HepG2 (cell line): ENCODE measurements at regions not wholly inside any gene's neighbourhood (a gene's known extent, or its start where the extent isn't known, plus 50 kb on each side); places are given as distances from the start of the nearest gene placed in this dataset.

ENCODE experiments used
- ATF4 ChIP-seq, 2 experiments: fragments of 450-650 bp in 1 of 2; sonication (generic) in 1 of 2; formaldehyde crosslinking; IDR thresholded peaks; 2 replicates each; pipeline versions ENCODE4 v1.5.0 to v1.8.0; 2020 to 2022; ENCODE audit warnings: mild to moderate bottlenecking in 1 of 2, missing genetic modification reagents in 1 of 2
- CHD4 ChIP-seq: fragments of 200-600 bp; sonication (generic); IDR thresholded peaks from 2 replicates; pipeline ENCODE4 v1.7.0; 2017; ENCODE audit warnings: mild to moderate bottlenecking, low read length, borderline replicate concordance
- E2F5 ChIP-seq: sonication (generic); formaldehyde crosslinking; conservative IDR thresholded peaks from 2 replicates; pipeline ENCODE4 v1.4.0; 2020; ENCODE audit warnings: missing genetic modification reagents
- ELF3 ChIP-seq: IDR thresholded peaks from 2 replicates; pipeline ENCODE4 v1.6.1; 2016; ENCODE audit warnings: missing genetic modification reagents, missing compliant biosample characterization
- JUN ChIP-seq: sonication (generic); formaldehyde crosslinking; IDR thresholded peaks from 2 replicates; pipeline ENCODE4 v1.4.0; 2020; ENCODE audit warnings: mild to moderate bottlenecking, missing genetic modification reagents
- MIER3 ChIP-seq: IDR thresholded peaks from 2 replicates; pipeline ENCODE4 v1.6.1; 2016; ENCODE audit warnings: missing compliant biosample characterization, borderline replicate concordance
- NR2F6 ChIP-seq, 2 experiments: IDR thresholded peaks; 2 replicates each; pipeline ENCODE4 v1.6.1; 2016; ENCODE audit warnings: antibody characterized with exemption in 1 of 2, mild to moderate bottlenecking in 1 of 2
- SP4 ChIP-seq: sonication (generic); formaldehyde crosslinking; IDR thresholded peaks from 2 replicates; pipeline ENCODE4 v1.8.1; 2023; ENCODE audit warnings: mild to moderate bottlenecking, missing genetic modification reagents
- TCF12 ChIP-seq, 2 experiments: fragments of 450-650 bp in 1 of 2; sonication (generic) in 1 of 2; formaldehyde crosslinking in 1 of 2; IDR thresholded peaks; 2 replicates each; pipeline versions ENCODE4 v1.6.1 to v1.8.0; 2017 to 2022; ENCODE audit warnings: antibody characterized with exemption in 1 of 2, mild to moderate bottlenecking in 1 of 2, missing genetic modification reagents in 1 of 2, moderate library complexity in 1 of 2
- ZFX ChIP-seq: sonication (generic); formaldehyde crosslinking; IDR thresholded peaks from 2 replicates; pipeline ENCODE4 v1.4.0; 2020; ENCODE audit warnings: mild to moderate bottlenecking, low read depth, missing genetic modification reagents, moderate library complexity
- TF ChIP-seq, protein P1 (sequence below): IDR thresholded peaks from 2 replicates; pipeline ENCODE4 v1.6.1; 2012; ENCODE audit warnings: low read length, improper control_type of control experiment
- TF ChIP-seq, protein P2 (sequence below): IDR thresholded peaks from 2 replicates; pipeline ENCODE4 v1.6.1; 2016
- TF ChIP-seq, protein P3 (sequence below): sonication (generic); formaldehyde crosslinking; IDR thresholded peaks from 2 replicates; pipeline ENCODE4 v1.4.0; 2020; ENCODE audit warnings: missing genetic modification reagents, mild to moderate bottlenecking, borderline replicate concordance

DNA sequence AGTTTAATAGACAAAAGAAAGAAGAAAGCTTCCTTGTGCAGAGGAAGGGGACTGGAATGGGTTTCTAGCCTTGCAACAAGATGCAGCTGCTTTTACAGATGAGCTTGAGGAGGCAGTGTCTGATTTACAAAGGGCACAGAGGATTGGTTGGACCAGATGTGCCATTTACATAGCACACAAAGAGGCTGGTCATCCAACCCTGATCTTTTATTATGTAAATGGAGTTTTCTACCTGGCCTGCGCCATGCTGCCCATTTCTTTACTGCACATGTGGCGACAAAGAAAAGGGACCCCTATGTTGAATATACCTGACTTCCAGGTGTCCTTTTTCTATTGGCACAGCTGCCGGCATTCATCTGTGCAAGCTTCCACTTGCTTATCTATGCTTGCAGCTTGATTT lies 409.4 kb upstream of the FRG2C start:
- TF ChIP-seq, protein P1, sequence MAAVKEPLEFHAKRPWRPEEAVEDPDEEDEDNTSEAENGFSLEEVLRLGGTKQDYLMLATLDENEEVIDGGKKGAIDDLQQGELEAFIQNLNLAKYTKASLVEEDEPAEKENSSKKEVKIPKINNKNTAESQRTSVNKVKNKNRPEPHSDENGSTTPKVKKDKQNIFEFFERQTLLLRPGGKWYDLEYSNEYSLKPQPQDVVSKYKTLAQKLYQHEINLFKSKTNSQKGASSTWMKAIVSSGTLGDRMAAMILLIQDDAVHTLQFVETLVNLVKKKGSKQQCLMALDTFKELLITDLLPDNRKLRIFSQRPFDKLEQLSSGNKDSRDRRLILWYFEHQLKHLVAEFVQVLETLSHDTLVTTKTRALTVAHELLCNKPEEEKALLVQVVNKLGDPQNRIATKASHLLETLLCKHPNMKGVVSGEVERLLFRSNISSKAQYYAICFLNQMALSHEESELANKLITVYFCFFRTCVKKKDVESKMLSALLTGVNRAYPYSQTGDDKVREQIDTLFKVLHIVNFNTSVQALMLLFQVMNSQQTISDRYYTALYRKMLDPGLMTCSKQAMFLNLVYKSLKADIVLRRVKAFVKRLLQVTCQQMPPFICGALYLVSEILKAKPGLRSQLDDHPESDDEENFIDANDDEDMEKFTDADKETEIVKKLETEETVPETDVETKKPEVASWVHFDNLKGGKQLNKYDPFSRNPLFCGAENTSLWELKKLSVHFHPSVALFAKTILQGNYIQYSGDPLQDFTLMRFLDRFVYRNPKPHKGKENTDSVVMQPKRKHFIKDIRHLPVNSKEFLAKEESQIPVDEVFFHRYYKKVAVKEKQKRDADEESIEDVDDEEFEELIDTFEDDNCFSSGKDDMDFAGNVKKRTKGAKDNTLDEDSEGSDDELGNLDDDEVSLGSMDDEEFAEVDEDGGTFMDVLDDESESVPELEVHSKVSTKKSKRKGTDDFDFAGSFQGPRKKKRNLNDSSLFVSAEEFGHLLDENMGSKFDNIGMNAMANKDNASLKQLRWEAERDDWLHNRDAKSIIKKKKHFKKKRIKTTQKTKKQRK = no peak
- TF ChIP-seq ELF3 (no peak), JUN (CRISPR knock-in tag) (no peak), ZFX (CRISPR knock-in tag) (no peak), CHD4 (no peak), TCF12 (IDR thresholded peaks at IDR 0.05) (no peak), TCF12 (CRISPR knock-in tag; IDR thresholded peaks at IDR 0.05) (no peak), MIER3 (CRISPR knock-in tag) (no peak), E2F5 (CRISPR knock-in tag) (no peak), ATF4 (CRISPR knock-in tag; IDR thresholded peaks at IDR 0.05) (no peak), SP4 (CRISPR knock-in tag) (no peak), NR2F6 (IDR thresholded peaks at IDR 0.05) (no peak), NR2F6 (CRISPR knock-in tag; IDR thresholded peaks at IDR 0.05) (no peak)
- TF ChIP-seq, protein P2, sequence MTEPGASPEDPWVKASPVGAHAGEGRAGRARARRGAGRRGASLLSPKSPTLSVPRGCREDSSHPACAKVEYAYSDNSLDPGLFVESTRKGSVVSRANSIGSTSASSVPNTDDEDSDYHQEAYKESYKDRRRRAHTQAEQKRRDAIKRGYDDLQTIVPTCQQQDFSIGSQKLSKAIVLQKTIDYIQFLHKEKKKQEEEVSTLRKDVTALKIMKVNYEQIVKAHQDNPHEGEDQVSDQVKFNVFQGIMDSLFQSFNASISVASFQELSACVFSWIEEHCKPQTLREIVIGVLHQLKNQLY = no peak
- TF ChIP-seq, protein P3, sequence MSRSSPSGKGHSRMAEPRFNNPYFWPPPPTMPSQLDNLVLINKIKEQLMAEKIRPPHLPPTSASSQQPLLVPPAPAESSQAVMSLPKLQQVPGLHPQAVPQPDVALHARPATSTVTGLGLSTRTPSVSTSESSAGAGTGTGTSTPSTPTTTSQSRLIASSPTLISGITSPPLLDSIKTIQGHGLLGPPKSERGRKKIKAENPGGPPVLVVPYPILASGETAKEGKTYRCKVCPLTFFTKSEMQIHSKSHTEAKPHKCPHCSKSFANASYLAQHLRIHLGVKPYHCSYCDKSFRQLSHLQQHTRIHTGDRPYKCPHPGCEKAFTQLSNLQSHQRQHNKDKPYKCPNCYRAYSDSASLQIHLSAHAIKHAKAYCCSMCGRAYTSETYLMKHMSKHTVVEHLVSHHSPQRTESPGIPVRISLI (CRISPR knock-in tag) = no peak
